CD14-positive monocyte (primary cell): ENCODE measurements at regions not wholly inside any gene's neighbourhood (a gene's known extent, or its start where the extent isn't known, plus 50 kb on each side); places are given as distances from the start of the nearest gene placed in this dataset.

Experiments
- DNase-seq, 3 donors: peaks; one replicate each; pipeline ENCODE4 v3.0.0-alpha.2; 2011 to 2022
- H2AFZ ChIP-seq: 2 replicates; pipeline ENCODE4 v1.6.0; 2012; ENCODE audit warnings: mild to moderate bottlenecking, low read depth, low read length, inconsistent platforms; ENCODE audit not compliant: insufficient read depth, poor library complexity, severe bottlenecking
- H3K27ac ChIP-seq, 2 donors: 1 replicate in 1 of 2; 2 replicates in 1 of 2; pipeline ENCODE4 v1.5.1; 2012 to 2013; ENCODE audit warnings: low read length in 2 of 2, control low read depth in 1 of 2, inconsistent platforms in 1 of 2, low read depth in 1 of 2, mild to moderate bottlenecking in 1 of 2
- H3K27me3 ChIP-seq, 2 donors: one replicate each; pipeline versions ENCODE4 v1.6.0 to v1.6.1; 2011 to 2013; ENCODE audit warnings: low read length in 2 of 2; ENCODE audit not compliant: control insufficient read depth in 2 of 2, insufficient read depth in 2 of 2
- H3K36me3 ChIP-seq, 2 donors: replicated peaks in 1 of 2; 1 replicate in 1 of 2; 2 replicates in 1 of 2; pipeline versions ENCODE4 v1.5.1 to v1.6.1; 2012 to 2013; ENCODE audit warnings: low read length in 2 of 2, control low read depth in 1 of 2, inconsistent platforms in 1 of 2, mild to moderate bottlenecking in 1 of 2; ENCODE audit not compliant: insufficient read depth in 2 of 2, control insufficient read depth in 1 of 2
- H3K4me1 ChIP-seq, 2 donors: 1 replicate in 1 of 2; 2 replicates in 1 of 2; pipeline versions ENCODE4 v1.5.1 to v1.6.1; 2012 to 2013; ENCODE audit warnings: low read length in 2 of 2, control low read depth in 1 of 2, inconsistent platforms in 1 of 2, mild to moderate bottlenecking in 1 of 2, moderate library complexity in 1 of 2; ENCODE audit not compliant: insufficient read depth in 2 of 2, control insufficient read depth in 1 of 2
- H3K4me2 ChIP-seq: replicated peaks from 2 replicates; pipeline ENCODE3; 2012; ENCODE audit warnings: low read length, moderate library complexity, mild to moderate bottlenecking; ENCODE audit not compliant: poor library complexity, severe bottlenecking; ENCODE audit errors: extremely low read depth
- H3K4me3 ChIP-seq, 3 experiments: fragments of 200-600 bp in 1 of 3; sonication (generic) in 1 of 3; replicated peaks in 1 of 3; 1 replicate in 2 of 3; 2 replicates in 1 of 3; pipeline ENCODE4 v1.5.1; 2011 to 2013; ENCODE audit warnings: low read length in 3 of 3, mild to moderate bottlenecking in 3 of 3, control low read depth in 2 of 3, low read depth in 2 of 3, inconsistent platforms in 1 of 3, moderate library complexity in 1 of 3
- H3K79me2 ChIP-seq: 2 replicates; pipeline ENCODE4 v1.6.0; 2012; ENCODE audit warnings: mild to moderate bottlenecking, control low read depth, inconsistent platforms, low read length, moderate library complexity; ENCODE audit not compliant: insufficient read depth
- H3K9ac ChIP-seq: 2 replicates; pipeline ENCODE4 v1.6.0; 2017; ENCODE audit warnings: low read length, mild to moderate bottlenecking; ENCODE audit not compliant: insufficient read depth, poor library complexity, severe bottlenecking
- H3K9me3 ChIP-seq, 2 donors: replicated peaks in 1 of 2; 1 replicate in 1 of 2; 2 replicates in 1 of 2; pipeline versions ENCODE4 v1.5.1 to v1.6.1; 2012 to 2013; ENCODE audit warnings: low read length in 2 of 2, control low read depth in 1 of 2; ENCODE audit not compliant: control insufficient read depth in 1 of 2, insufficient read depth in 1 of 2
- H4K20me1 ChIP-seq: 2 replicates; pipeline ENCODE4 v1.6.0; 2012; ENCODE audit warnings: mild to moderate bottlenecking, low read length, control low read depth, moderate library complexity; ENCODE audit not compliant: insufficient read depth
- H3K27ac Mint-ChIP-seq, 7 donors: one replicate each; pipeline ENCODE4 v1.8.0; 2020; ENCODE audit warnings: mild to moderate bottlenecking in 7 of 7, mixed read lengths in 7 of 7, moderate library complexity in 6 of 7, inconsistent platforms in 2 of 7
- H3K27me3 Mint-ChIP-seq, 3 donors: one replicate each; pipeline ENCODE4 v1.8.0; 2021 to 2022; ENCODE audit warnings: low read depth in 3 of 3, mild to moderate bottlenecking in 3 of 3, mixed read lengths in 3 of 3, moderate library complexity in 3 of 3, inconsistent platforms in 1 of 3
- H3K36me3 Mint-ChIP-seq, 2 donors: one replicate each; pipeline ENCODE4 v1.8.0; 2020; ENCODE audit warnings: mixed read lengths in 2 of 2, inconsistent platforms in 1 of 2, mild to moderate bottlenecking in 1 of 2
- H3K4me1 Mint-ChIP-seq: one replicate; pipeline ENCODE4 v1.8.0; 2020; ENCODE audit warnings: mild to moderate bottlenecking, mixed read lengths
- H3K4me3 Mint-ChIP-seq, 2 donors: one replicate each; pipeline ENCODE4 v1.8.0; 2020; ENCODE audit warnings: mild to moderate bottlenecking in 2 of 2, mixed read lengths in 2 of 2, moderate library complexity in 1 of 2
- H3K9me3 Mint-ChIP-seq, 7 donors: one replicate each; pipeline ENCODE4 v1.8.0; 2020 to 2022; ENCODE audit warnings: mixed read lengths in 7 of 7, mild to moderate bottlenecking in 6 of 7, moderate library complexity in 6 of 7, inconsistent platforms in 2 of 7
- WGBS: methylation state at CpG from one replicate; pipeline ENCODE4 v1.1.5; 2013; ENCODE audit warnings: missing lambda C conversion rate; ENCODE audit not compliant: insufficient coverage; 5-methylcytosine and 5-hydroxymethylcytosine counted together
- intact Hi-C, 2 donors: fragments of 100-400 bp; cut with micrococcal nuclease; formaldehyde crosslinking; loops; one replicate each; pipeline versions ENCODE4 v1.15.0 to v1.15.1; 2023
- TF ChIP-seq, protein P1 (sequence below): fragments of 200-600 bp; IDR thresholded peaks from one replicate; pipeline ENCODE4 v1.8.0; 2022; ENCODE audit warnings: antibody characterized with exemption, mild to moderate bottlenecking

DNA sequence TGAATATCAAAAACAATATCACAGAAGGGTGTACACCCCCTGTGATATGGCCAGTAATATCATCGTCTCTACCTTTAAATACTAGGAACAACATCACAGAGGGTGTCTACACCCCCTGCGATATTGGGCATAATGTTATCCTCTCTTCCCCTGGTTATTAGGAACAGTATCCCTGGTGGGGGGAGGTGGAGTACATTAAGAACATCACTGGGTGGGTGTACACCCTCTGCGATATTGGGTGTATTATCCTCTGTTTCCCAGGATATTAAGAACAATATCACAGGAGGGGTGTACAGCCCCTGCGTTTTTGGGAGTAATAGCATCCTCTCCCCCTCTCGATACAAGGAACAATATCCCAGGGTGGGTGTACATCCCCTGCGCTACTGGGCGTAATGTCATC is 1932.8 kb downstream of the SUCLG1 start:
- Histone ChIP-seq H3K4me2 (no peak overlapping the region), H4K20me1 (no peaks in the 10 kb centered on the region), H3K4me3 (no peak overlapping the region), H3K27ac (no peak overlapping the region), H3K9ac (no peak overlapping the region), H3K4me1 (no peaks in the 10 kb centered on the region), H3K79me2 (no peaks in the 10 kb centered on the region), H3K27me3 (no peaks in the 10 kb centered on the region), H3K36me3 (no peaks in the 10 kb centered on the region), H2AFZ (no peak overlapping the region), H3K9me3 (peaks cover 0 to 7% of the 10 kb centered on the region in 2 donors)
- no peak for DNase-seq
- Mint-ChIP-seq H3K27me3 (peaks cover 0 to 1% (median 0%) of the 10 kb centered on the region in 3 donors), H3K9me3 (peaks cover 0 to 21% (median 2%) of the 10 kb centered on the region in 7 donors), H3K36me3 (no peaks in the 10 kb centered on the region), H3K27ac (no peak overlapping the region), H3K4me3 (no peak overlapping the region), H3K4me1 (no peaks in the 10 kb centered on the region)
- WGBS: 0% methylated on average over 1 of the region's 7 CpGs
- intact Hi-C loops: no loop called here
- TF ChIP-seq, protein P1, sequence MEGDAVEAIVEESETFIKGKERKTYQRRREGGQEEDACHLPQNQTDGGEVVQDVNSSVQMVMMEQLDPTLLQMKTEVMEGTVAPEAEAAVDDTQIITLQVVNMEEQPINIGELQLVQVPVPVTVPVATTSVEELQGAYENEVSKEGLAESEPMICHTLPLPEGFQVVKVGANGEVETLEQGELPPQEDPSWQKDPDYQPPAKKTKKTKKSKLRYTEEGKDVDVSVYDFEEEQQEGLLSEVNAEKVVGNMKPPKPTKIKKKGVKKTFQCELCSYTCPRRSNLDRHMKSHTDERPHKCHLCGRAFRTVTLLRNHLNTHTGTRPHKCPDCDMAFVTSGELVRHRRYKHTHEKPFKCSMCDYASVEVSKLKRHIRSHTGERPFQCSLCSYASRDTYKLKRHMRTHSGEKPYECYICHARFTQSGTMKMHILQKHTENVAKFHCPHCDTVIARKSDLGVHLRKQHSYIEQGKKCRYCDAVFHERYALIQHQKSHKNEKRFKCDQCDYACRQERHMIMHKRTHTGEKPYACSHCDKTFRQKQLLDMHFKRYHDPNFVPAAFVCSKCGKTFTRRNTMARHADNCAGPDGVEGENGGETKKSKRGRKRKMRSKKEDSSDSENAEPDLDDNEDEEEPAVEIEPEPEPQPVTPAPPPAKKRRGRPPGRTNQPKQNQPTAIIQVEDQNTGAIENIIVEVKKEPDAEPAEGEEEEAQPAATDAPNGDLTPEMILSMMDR: no peak

DNA sequence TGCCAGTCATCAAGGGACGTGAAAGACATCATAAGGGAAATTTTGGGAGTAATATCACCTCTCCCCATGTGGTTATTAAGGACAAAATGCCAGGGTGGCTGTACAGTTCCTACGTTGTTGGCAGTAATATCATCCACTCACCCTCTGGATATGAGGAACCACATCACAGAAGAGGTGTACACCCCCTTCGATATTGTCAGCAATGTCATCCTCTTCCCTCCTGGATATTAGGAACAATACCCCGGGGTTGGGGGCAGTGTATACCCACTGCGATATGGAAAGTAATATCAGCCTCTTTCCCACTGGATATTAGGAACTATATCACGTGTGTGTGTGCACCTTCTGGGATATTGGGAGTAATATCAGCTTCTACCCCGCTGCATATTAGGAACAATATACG is 1933.3 kb downstream of the SUCLG1 start:
- Histone ChIP-seq H3K9ac (no peak overlapping the region), H2AFZ (no peak overlapping the region), H4K20me1 (no peaks in the 10 kb centered on the region), H3K9me3 (peaks cover 0 to 7% of the 10 kb centered on the region in 2 donors), H3K27ac (no peak overlapping the region), H3K36me3 (no peaks in the 10 kb centered on the region), H3K4me1 (no peaks in the 10 kb centered on the region), H3K79me2 (no peaks in the 10 kb centered on the region), H3K4me3 (no peak overlapping the region), H3K4me2 (no peak overlapping the region), H3K27me3 (no peaks in the 10 kb centered on the region)
- H3K4me3 Mint-ChIP-seq: no peak overlapping the region
- H3K4me1 Mint-ChIP-seq: no peaks in the 10 kb centered on the region
- no peaks in the 10 kb centered on the region for H3K36me3 Mint-ChIP-seq
- no peak for DNase-seq
- TF ChIP-seq, protein P1: no peak
- H3K27me3 Mint-ChIP-seq: peaks cover 0 to 1% (median 0%) of the 10 kb centered on the region in 3 donors
- WGBS: 83% methylated on average over 1 of the region's 8 CpGs
- H3K27ac Mint-ChIP-seq: no peak overlapping the region
- H3K9me3 Mint-ChIP-seq: peaks cover 0 to 21% (median 2%) of the 10 kb centered on the region in 7 donors
- intact Hi-C loops: no loop called here
